ENCODE measurements at regions not wholly inside any gene's neighbourhood (a gene's known extent, or its start where the extent isn't known, plus 50 kb on each side); places are given as distances from the start of the nearest gene placed in this dataset.

GRCh38 chr5:6142353-6142752 lies 236.0 kb downstream of the MED10 start:
- H3K9me3 Mint-ChIP-seq: no peaks in the 10 kb centered on the region
- peaks cover 25% of the 10 kb centered on the region for H3K27me3 Mint-ChIP-seq (ENCODE audit: low read depth)
- no peaks in the 10 kb centered on the region for H3K4me1 Mint-ChIP-seq
- H3K36me3 Mint-ChIP-seq (ENCODE audit: low read depth): no peaks in the 10 kb centered on the region
- TF ChIP-seq CTCF (conservative IDR thresholded peaks at IDR 0.05): no peak
- DNase-seq (ENCODE audit: low read depth, low spot score): no peak
- no peak overlapping the region for H3K4me3 Mint-ChIP-seq
- no peak overlapping the region for H3K27ac Mint-ChIP-seq (ENCODE audit: unreplicated experiment)

- H3K4me3 Mint-ChIP-seq: no peak overlapping the region
- no peak for TF ChIP-seq CTCF (conservative IDR thresholded peaks at IDR 0.05)
- H3K4me1 Mint-ChIP-seq: no peaks in the 10 kb centered on the region
- no peaks in the 10 kb centered on the region for H3K36me3 Mint-ChIP-seq (ENCODE audit: low read depth)
- H3K27me3 Mint-ChIP-seq (ENCODE audit: low read depth): peaks cover 19% of the 10 kb centered on the region
- H3K27ac Mint-ChIP-seq (ENCODE audit: unreplicated experiment): no peak overlapping the region
- no peak for DNase-seq (ENCODE audit: low read depth, low spot score)
- no peaks in the 10 kb centered on the region for H3K9me3 Mint-ChIP-seq
These were observed 238.1 kb downstream of the MED10 start for GRCh38 chr5:6140219-6140618.

- no peak overlapping the region for H3K4me3 Mint-ChIP-seq
- H3K27me3 Mint-ChIP-seq (ENCODE audit: low read depth): peaks cover 9% of the 10 kb centered on the region
- no peak for DNase-seq (ENCODE audit: low read depth, low spot score)
- peaks cover 6% of the 10 kb centered on the region for H3K9me3 Mint-ChIP-seq
- H3K27ac Mint-ChIP-seq (ENCODE audit: unreplicated experiment): no peak overlapping the region
- no peak for TF ChIP-seq CTCF (conservative IDR thresholded peaks at IDR 0.05)
- no peaks in the 10 kb centered on the region for H3K36me3 Mint-ChIP-seq (ENCODE audit: low read depth)
- no peaks in the 10 kb centered on the region for H3K4me1 Mint-ChIP-seq
These were observed 242.4 kb downstream of the MED10 start for GRCh38 chr5:6135977-6136376.

- no peak overlapping the region for H3K27ac Mint-ChIP-seq (ENCODE audit: unreplicated experiment)
- no peak for DNase-seq (ENCODE audit: low read depth, low spot score)
- no peak for TF ChIP-seq CTCF (conservative IDR thresholded peaks at IDR 0.05)
- peaks cover 11% of the 10 kb centered on the region for H3K27me3 Mint-ChIP-seq (ENCODE audit: low read depth)
- H3K4me3 Mint-ChIP-seq: no peak overlapping the region
- no peaks in the 10 kb centered on the region for H3K36me3 Mint-ChIP-seq (ENCODE audit: low read depth)
- no peaks in the 10 kb centered on the region for H3K4me1 Mint-ChIP-seq
- H3K9me3 Mint-ChIP-seq: peaks cover 11% of the 10 kb centered on the region
These were observed 244.1 kb downstream of the MED10 start for GRCh38 chr5:6134281-6134680.

- H3K4me1 Mint-ChIP-seq: no peaks in the 10 kb centered on the region
- DNase-seq (ENCODE audit: low read depth, low spot score): no peak
- H3K9me3 Mint-ChIP-seq: peaks cover 23% of the 10 kb centered on the region
- H3K27ac Mint-ChIP-seq (ENCODE audit: unreplicated experiment): no peak overlapping the region
- peaks cover 6% of the 10 kb centered on the region for H3K36me3 Mint-ChIP-seq (ENCODE audit: low read depth)
- TF ChIP-seq CTCF (conservative IDR thresholded peaks at IDR 0.05): no peak
- H3K27me3 Mint-ChIP-seq (ENCODE audit: low read depth): peaks cover 17% of the 10 kb centered on the region
- H3K4me3 Mint-ChIP-seq: no peak overlapping the region
These were observed 252.6 kb downstream of the MED10 start for GRCh38 chr5:6125781-6126180.

GRCh38 chr5:6118691-6119090 lies 259.7 kb downstream of the MED10 start:
- DNase-seq (ENCODE audit: low read depth, low spot score): no peak
- H3K27ac Mint-ChIP-seq (ENCODE audit: unreplicated experiment): no peak overlapping the region

More at GRCh38 chr5:6118691-6119090, 259.7 kb downstream of the MED10 start:
- Mint-ChIP-seq H3K4me3 (no peak overlapping the region), H3K9me3 (peaks cover 4% of the 10 kb centered on the region), H3K4me1 (no peaks in the 10 kb centered on the region), H3K27me3 (ENCODE audit: low read depth) (peaks cover 8% of the 10 kb centered on the region), H3K36me3 (ENCODE audit: low read depth) (peaks cover 2% of the 10 kb centered on the region)
- no peak for TF ChIP-seq CTCF (conservative IDR thresholded peaks at IDR 0.05)
